ENCODE measurements at regions not wholly inside any gene's neighbourhood (a gene's known extent, or its start where the extent isn't known, plus 50 kb on each side); places are given as distances from the start of the nearest gene placed in this dataset.

- DNase-seq (ENCODE audit: low spot score) = no peak
Measured at GRCh38 chr12:11946161-11946560, 124.6 kb upstream of the BCL2L14 start.

GRCh38 chr12:11947213-11947612 lies 123.5 kb upstream of the BCL2L14 start:
- DNase-seq (ENCODE audit: low spot score) = no peak

- DNase-seq (ENCODE audit: low spot score) = peak; percentile 54
Measured at GRCh38 chr12:11949738-11950411, 120.9 kb upstream of the BCL2L14 start.

- no peak for DNase-seq (ENCODE audit: low spot score)
Measured at GRCh38 chr12:11951209-11951608, 119.5 kb upstream of the BCL2L14 start.

GRCh38 chr12:11953523-11953922 lies 117.2 kb upstream of the BCL2L14 start:
- no peak for DNase-seq (ENCODE audit: low spot score)

- no peak for DNase-seq (ENCODE audit: low spot score)
Measured at GRCh38 chr12:11954181-11954580, 116.6 kb upstream of the BCL2L14 start.

GRCh38 chr12:11958221-11959091 lies 112.3 kb upstream of the BCL2L14 start:
- DNase-seq (ENCODE audit: low spot score) = peak; percentile 77

- peak; percentile 76 for DNase-seq (ENCODE audit: low spot score)
Measured at GRCh38 chr12:11959117-11959823, 111.5 kb upstream of the BCL2L14 start.

GRCh38 chr12:11960646-11961045 lies 110.1 kb upstream of the BCL2L14 start:
- no peak for DNase-seq (ENCODE audit: low spot score)

- no peak for DNase-seq (ENCODE audit: low spot score)
Measured at GRCh38 chr12:11961686-11962085, 109.1 kb upstream of the BCL2L14 start.

- DNase-seq (ENCODE audit: low spot score) = no peak
Measured at GRCh38 chr12:11962860-11963259, 107.9 kb upstream of the BCL2L14 start.

GRCh38 chr12:11963841-11964471 lies 106.8 kb upstream of the BCL2L14 start:
- no peak for DNase-seq (ENCODE audit: low spot score)

GRCh38 chr12:11965258-11965910 lies 105.4 kb upstream of the BCL2L14 start:
- DNase-seq (ENCODE audit: low spot score) = no peak

GRCh38 chr12:11967376-11968047 lies 103.2 kb upstream of the BCL2L14 start:
- DNase-seq (ENCODE audit: low spot score) = peak; percentile 34

GRCh38 chr12:11968048-11968383 lies 102.7 kb upstream of the BCL2L14 start:
- no peak for DNase-seq (ENCODE audit: low spot score)

- no peak for DNase-seq (ENCODE audit: low spot score)
Measured at GRCh38 chr12:11968516-11968915, 102.2 kb upstream of the BCL2L14 start.

GRCh38 chr12:11969437-11970154 lies 101.1 kb upstream of the BCL2L14 start:
- peak; percentile 45 for DNase-seq (ENCODE audit: low spot score)

GRCh38 chr12:11970155-11970520 lies 100.6 kb upstream of the BCL2L14 start:
- DNase-seq (ENCODE audit: low spot score) = no peak

GRCh38 chr12:11973396-11973795 lies 97.3 kb upstream of the BCL2L14 start:
- DNase-seq (ENCODE audit: low spot score) = no peak

- no peak for DNase-seq (ENCODE audit: low spot score)
Measured at GRCh38 chr12:11976005-11976404, 94.7 kb upstream of the BCL2L14 start.

Measured in HT-29 (cell line).